H1 (cell line): ENCODE measurements at regions not wholly inside any gene's neighbourhood (a gene's known extent, or its start where the extent isn't known, plus 50 kb on each side); places are given as distances from the start of the nearest gene placed in this dataset.

Experiments
- CTCF ChIA-PET: fragments of 300-600 bp; sonication (Branson Sonifier 250); formaldehyde crosslinking; loops from one replicate; lab custom pipeline; 2021; ENCODE audit not compliant: partially characterized antibody; lab: Charles Lee
- POLR2A ChIA-PET: fragments of 300-600 bp; sonication (Branson Sonifier 250); formaldehyde crosslinking; loops from one replicate; lab custom pipeline; 2021; ENCODE audit warnings: inconsistent platforms; ENCODE audit not compliant: partially characterized antibody; lab: Charles Lee
- DNase-seq, 2 experiments: peaks; one replicate each; pipeline versions ENCODE4 v3.0.0 to v3.0.0-alpha.2; 2010 to 2022; ENCODE audit warnings: low spot score in 2 of 2, low read depth in 1 of 2, mixed read lengths in 1 of 2
- FAIRE-seq: peaks from 2 replicates; lab custom pipeline; 2011; peaks lifted over from hg19 to GRCh38; lab: Jason Lieb, UNC
- H2AFZ ChIP-seq: 2 replicates; pipeline ENCODE4 v1.8.1; 2012; ENCODE audit warnings: low read length, inconsistent platforms
- H2AK5ac ChIP-seq: 2 replicates; pipeline ENCODE4 v1.6.1; 2013; ENCODE audit warnings: low read depth, low read length
- H2BK120ac ChIP-seq: replicated peaks from 2 replicates; pipeline ENCODE3; 2013; ENCODE audit warnings: low read depth, low read length, inconsistent platforms
- H2BK12ac ChIP-seq: 2 replicates; pipeline ENCODE4 v1.6.1; 2013; ENCODE audit warnings: low read depth, low read length
- H2BK15ac ChIP-seq: 2 replicates; pipeline ENCODE4 v1.6.1; 2013; ENCODE audit warnings: low read length
- H2BK20ac ChIP-seq: 2 replicates; pipeline ENCODE4 v1.6.1; 2013; ENCODE audit warnings: low read length
- H2BK5ac ChIP-seq: 2 replicates; pipeline ENCODE4 v1.6.1; 2013; ENCODE audit warnings: low read depth, low read length
- H3K14ac ChIP-seq: 2 replicates; pipeline ENCODE4 v1.6.1; 2013; ENCODE audit warnings: inconsistent platforms; ENCODE audit not compliant: insufficient read length
- H3K18ac ChIP-seq: 2 replicates; pipeline ENCODE4 v1.6.1; 2013; ENCODE audit warnings: low read length; ENCODE audit errors: extremely low read depth
- H3K23ac ChIP-seq: 2 replicates; pipeline ENCODE4 v1.6.1; 2013; ENCODE audit warnings: inconsistent platforms; ENCODE audit not compliant: insufficient read length
- H3K23me2 ChIP-seq: 2 replicates; pipeline ENCODE4 v1.6.1; 2013; ENCODE audit warnings: low read depth, low read length
- H3K27ac ChIP-seq: 2 replicates; pipeline ENCODE4 v1.6.1; 2011; ENCODE audit warnings: low read depth, low read length, inconsistent platforms
- H3K27me3 ChIP-seq, 4 experiments: replicated peaks in 1 of 4; 1 replicate in 1 of 4; 2 replicates in 3 of 4; pipeline versions ENCODE4 v1.6.1 to v1.8.1; 2011 to 2013; ENCODE audit warnings: low read length in 3 of 4, mild to moderate bottlenecking in 3 of 4, inconsistent platforms in 2 of 4, mixed read lengths in 2 of 4, moderate library complexity in 1 of 4; ENCODE audit not compliant: control insufficient read depth in 3 of 4, insufficient read depth in 3 of 4; ENCODE audit errors: extremely low read depth in 1 of 4
- H3K36me3 ChIP-seq, 4 experiments: 2 replicates each; pipeline versions ENCODE4 v1.6.1 to v1.8.1; 2011 to 2013; ENCODE audit warnings: mild to moderate bottlenecking in 4 of 4, low read length in 3 of 4, moderate library complexity in 2 of 4, control low read depth in 1 of 4, inconsistent platforms in 1 of 4; ENCODE audit not compliant: insufficient read depth in 4 of 4, control insufficient read depth in 2 of 4
- H3K4ac ChIP-seq: replicated peaks from 2 replicates; pipeline ENCODE3; 2013; ENCODE audit warnings: low read length, low read depth, mixed read lengths, inconsistent platforms; ENCODE audit not compliant: insufficient read length
- H3K4me1 ChIP-seq, 4 experiments: replicated peaks in 1 of 4; 1 replicate in 1 of 4; 2 replicates in 3 of 4; pipeline versions ENCODE4 v1.6.1 to v1.8.1; 2011 to 2013; ENCODE audit warnings: low read length in 3 of 4, inconsistent platforms in 2 of 4, mixed read lengths in 1 of 4; ENCODE audit not compliant: insufficient read depth in 4 of 4, control insufficient read depth in 3 of 4
- H3K4me2 ChIP-seq, 2 experiments: 2 replicates each; pipeline versions ENCODE4 v1.6.1 to v1.8.1; 2011 to 2013; ENCODE audit warnings: low read depth in 2 of 2, low read length in 2 of 2, control low read depth in 1 of 2, inconsistent platforms in 1 of 2, mild to moderate bottlenecking in 1 of 2; ENCODE audit not compliant: insufficient read depth in 1 of 2
- H3K4me3 ChIP-seq, 4 experiments: fragments of 200-600, 300-600 bp in 1 of 4; sonication (generic), shearing (Covaris generic), sonication (Bioruptor Twin) in 1 of 4; 2 replicates each; pipeline versions ENCODE4 v1.5.1 to v1.8.1; 2011 to 2016; ENCODE audit warnings: low read length in 4 of 4, low read depth in 3 of 4, control low read depth in 2 of 4, inconsistent platforms in 2 of 4, mild to moderate bottlenecking in 2 of 4, mixed read lengths in 1 of 4, moderate library complexity in 1 of 4; ENCODE audit not compliant: insufficient read depth in 2 of 4; ENCODE audit errors: extremely low read depth in 1 of 4
- H3K56ac ChIP-seq: replicated peaks from 2 replicates; pipeline ENCODE3; 2013; ENCODE audit warnings: low read depth, mild to moderate bottlenecking, mixed read lengths, low read length, inconsistent platforms; ENCODE audit not compliant: insufficient read length
- H3K79me1 ChIP-seq: 2 replicates; pipeline ENCODE4 v1.6.1; 2013; ENCODE audit warnings: low read depth, low read length, control low read depth
- H3K79me2 ChIP-seq, 2 experiments: 2 replicates each; pipeline versions ENCODE4 v1.6.1 to v1.8.1; 2012 to 2013; ENCODE audit warnings: low read length in 2 of 2, mild to moderate bottlenecking in 2 of 2, inconsistent platforms in 1 of 2; ENCODE audit not compliant: insufficient read depth in 2 of 2, control insufficient read depth in 1 of 2
- H3K9ac ChIP-seq, 4 experiments: replicated peaks in 1 of 4; 1 replicate in 1 of 4; 2 replicates in 3 of 4; pipeline versions ENCODE4 v1.6.1 to v1.8.1; 2011 to 2013; ENCODE audit warnings: low read depth in 3 of 4, low read length in 3 of 4, control low read depth in 2 of 4, mild to moderate bottlenecking in 2 of 4, moderate library complexity in 2 of 4, inconsistent platforms in 1 of 4; ENCODE audit errors: extremely low read depth in 1 of 4
- H3K9me3 ChIP-seq, 2 experiments: 2 replicates each; pipeline versions ENCODE4 v1.6.1 to v1.8.1; 2012 to 2013; ENCODE audit warnings: mild to moderate bottlenecking in 2 of 2, moderate library complexity in 2 of 2, control low read depth in 1 of 2, inconsistent platforms in 1 of 2, low read depth in 1 of 2, low read length in 1 of 2, mixed read lengths in 1 of 2; ENCODE audit not compliant: insufficient read depth in 2 of 2
- H4K20me1 ChIP-seq, 2 experiments: replicated peaks in 1 of 2; 2 replicates each; pipeline versions ENCODE3 to v1.8.1; 2011 to 2013; ENCODE audit warnings: inconsistent platforms in 2 of 2, low read length in 2 of 2, mild to moderate bottlenecking in 1 of 2; ENCODE audit not compliant: insufficient read depth in 2 of 2, control insufficient read depth in 1 of 2
- H4K5ac ChIP-seq: 2 replicates; pipeline ENCODE4 v1.6.1; 2013; ENCODE audit warnings: low read length, low read depth, mixed read lengths, inconsistent platforms; ENCODE audit not compliant: insufficient read length
- H4K8ac ChIP-seq: 2 replicates; pipeline ENCODE4 v1.8.0; 2013; ENCODE audit warnings: mild to moderate bottlenecking, moderate library complexity, low read length, inconsistent platforms; ENCODE audit not compliant: insufficient read depth; ENCODE audit errors: extremely low read depth
- H4K91ac ChIP-seq: replicated peaks from 2 replicates; pipeline ENCODE3; 2013; ENCODE audit warnings: low read length, mixed read lengths, inconsistent platforms; ENCODE audit not compliant: insufficient read length
- ATF3 ChIP-seq: IDR thresholded peaks from 2 replicates; pipeline ENCODE4 v1.6.1; 2011; ENCODE audit warnings: low read depth, mild to moderate bottlenecking, low read length; ENCODE audit not compliant: insufficient read depth
- CBX8 ChIP-seq: fragments of 300-800, 300-1000 bp; sonication (generic); IDR thresholded peaks from 2 replicates; pipeline ENCODE4 v1.7.1; 2016; ENCODE audit warnings: low read depth, low read length, borderline replicate concordance
- CTBP2 ChIP-seq: IDR thresholded peaks from 2 replicates; pipeline ENCODE4 v1.7.0; 2011; ENCODE audit warnings: borderline replicate concordance, mild to moderate bottlenecking, moderate library complexity, mixed read lengths, low read length; ENCODE audit not compliant: insufficient read depth, insufficient read length
- MAX ChIP-seq: IDR thresholded peaks from 2 replicates; pipeline ENCODE4 v1.6.1; 2012; ENCODE audit warnings: inconsistent platforms
- POLR2AphosphoS5 ChIP-seq: IDR thresholded peaks from 2 replicates; pipeline ENCODE4 v1.6.1; 2011; ENCODE audit warnings: low read depth, low read length
- RBBP5 ChIP-seq: IDR thresholded peaks from 2 replicates; pipeline ENCODE4 v1.7.1; 2012; ENCODE audit warnings: low read depth, mild to moderate bottlenecking, inconsistent platforms, low read length, moderate library complexity, borderline replicate concordance
- SP1 ChIP-seq: IDR thresholded peaks from 2 replicates; pipeline ENCODE4 v1.6.1; 2011; ENCODE audit warnings: low read depth, low read length
- WGBS, 2 experiments: shearing (Covaris generic) in 1 of 2; methylation state at CpG; one replicate each; pipeline versions ENCODE4 v1.1.6 to v1.1.7; 2013 to 2015; ENCODE audit warnings: low lambda C conversion rate in 2 of 2, mixed read lengths in 2 of 2, inconsistent platforms in 1 of 2, low coverage in 1 of 2, missing lambda C conversion rate in 1 of 2; ENCODE audit not compliant: insufficient replicate concordance in 2 of 2, insufficient coverage in 1 of 2, insufficient read length in 1 of 2; ENCODE audit errors: extremely low coverage in 1 of 2, missing lambda C conversion rate in 1 of 2; 5-methylcytosine and 5-hydroxymethylcytosine counted together

- no peak for DNase-seq
- Histone ChIP-seq H2BK20ac (no peak overlapping the region), H3K14ac (no peak overlapping the region), H3K4ac (no peak overlapping the region), H3K23me2 (no peaks in the 10 kb centered on the region), H3K9me3 (no peaks in the 10 kb centered on the region; a peak in 1 of 4 replicates), H4K20me1 (no peaks in the 10 kb centered on the region), H3K18ac (no peak overlapping the region), H2AFZ (no peak overlapping the region), H2AK5ac (no peak overlapping the region), H3K9ac (no peak overlapping the region), H3K4me3 (no peak overlapping the region), H4K91ac (no peak overlapping the region), H3K27me3 (no peaks in the 10 kb centered on the region; a peak in 2 of 7 replicates), H2BK5ac (no peak overlapping the region), H2BK120ac (no peak overlapping the region), H3K27ac (no peak overlapping the region), H2BK12ac (no peak overlapping the region), H3K79me1 (no peaks in the 10 kb centered on the region), H3K23ac (no peak overlapping the region), H3K36me3 (no peaks in the 10 kb centered on the region), H3K4me2 (no peak overlapping the region), H4K8ac (no peak overlapping the region; the same call in 1 of the 2 replicates), H3K4me1 (no peaks in the 10 kb centered on the region), H3K56ac (no peak overlapping the region), H3K79me2 (no peaks in the 10 kb centered on the region), H2BK15ac (no peak overlapping the region), H4K5ac (no peak overlapping the region)
- no peak for TF ChIP-seq POLR2AphosphoS5
- no peak for TF ChIP-seq SP1
- no peak for TF ChIP-seq MAX
- no peak for TF ChIP-seq CBX8
- TF ChIP-seq ATF3, result no peak
- TF ChIP-seq CTBP2, result no peak
- no peak for TF ChIP-seq RBBP5
- FAIRE-seq, result no peak
- ChIA-PET POLR2A (no interaction called here), CTCF (no interaction called here)
- 94% methylated on average over 22 of the region's 22 CpGs; no CpG with 5 or more reads in 1 of the 2 experiments for WGBS, 2 experiments
Observed at GRCh38 chr22:48440176-48440575, 1387.5 kb downstream of the BRD1 start.
